Fibroblast of peridontal ligament (primary cell): ENCODE measurements at regions not wholly inside any gene's neighbourhood (a gene's known extent, or its start where the extent isn't known, plus 50 kb on each side); places are given as distances from the start of the nearest gene placed in this dataset.

Experiments
- DNase-seq: peaks from one replicate; pipeline ENCODE4 v3.0.0-alpha.2; 2010; ENCODE audit errors: extremely low read depth

GRCh38 chr11:27287205-27287604 lies 75.8 kb downstream of the CCDC34 start:
- no peak for DNase-seq

- DNase-seq: no peak
These were observed 77.3 kb downstream of the CCDC34 start for GRCh38 chr11:27285761-27286160.

GRCh38 chr11:27282806-27283205 lies 80.2 kb downstream of the CCDC34 start:
- DNase-seq: peak; percentile 20

GRCh38 chr11:27281740-27282590 lies 81.0 kb downstream of the CCDC34 start:
- DNase-seq: peak; percentile 99

GRCh38 chr11:27281276-27281675 lies 81.7 kb downstream of the CCDC34 start:
- peak; percentile 27 for DNase-seq

- no peak for DNase-seq
These were observed 82.9 kb downstream of the CCDC34 start for GRCh38 chr11:27280140-27280539.

- no peak for DNase-seq
These were observed 83.6 kb downstream of the CCDC34 start for GRCh38 chr11:27279460-27279859.

- DNase-seq: no peak
These were observed 85.2 kb downstream of the CCDC34 start for GRCh38 chr11:27277843-27278242.

- DNase-seq: no peak
These were observed 86.9 kb downstream of the CCDC34 start for GRCh38 chr11:27276141-27276540.

- no peak for DNase-seq
These were observed 88.1 kb downstream of the CCDC34 start for GRCh38 chr11:27274854-27275395.

GRCh38 chr11:27266125-27266524 lies 96.9 kb downstream of the CCDC34 start:
- DNase-seq: no peak

GRCh38 chr11:27263986-27264385 lies 99.0 kb downstream of the CCDC34 start:
- no peak for DNase-seq

GRCh38 chr11:27263046-27263445 lies 100.0 kb downstream of the CCDC34 start:
- no peak for DNase-seq

- peak; percentile 92 for DNase-seq
These were observed 107.6 kb downstream of the CCDC34 start for GRCh38 chr11:27255447-27255828.

GRCh38 chr11:27254744-27255446 lies 108.1 kb downstream of the CCDC34 start:
- peak; percentile 80 for DNase-seq

- DNase-seq: no peak
These were observed 109.8 kb downstream of the CCDC34 start for GRCh38 chr11:27253224-27253623.

GRCh38 chr11:27250867-27251665 lies 111.9 kb downstream of the CCDC34 start:
- no peak for DNase-seq

- DNase-seq: peak; percentile 20
These were observed 114.2 kb downstream of the CCDC34 start for GRCh38 chr11:27248576-27249509.

GRCh38 chr11:27247660-27248059 lies 115.4 kb downstream of the CCDC34 start:
- no peak for DNase-seq

GRCh38 chr11:27246925-27247324 lies 116.1 kb downstream of the CCDC34 start:
- DNase-seq: no peak

- DNase-seq: no peak
These were observed 118.1 kb downstream of the CCDC34 start for GRCh38 chr11:27244900-27245299.
